Fibroblast of lung (primary cell): ENCODE measurements at regions not wholly inside any gene's neighbourhood (a gene's known extent, or its start where the extent isn't known, plus 50 kb on each side); places are given as distances from the start of the nearest gene placed in this dataset.

Source experiments
- DNase-seq, 2 donors: peaks; one replicate each; pipeline versions ENCODE4 v3.0.0 to v3.0.0-alpha.2; 2010; ENCODE audit warnings: low read depth in 2 of 2
- H2AFZ ChIP-seq: 2 replicates; pipeline ENCODE4 v1.5.1; 2012; ENCODE audit warnings: low read length, control low read depth, inconsistent platforms
- H3K27ac ChIP-seq: 2 replicates; pipeline ENCODE4 v1.5.1; 2011; ENCODE audit warnings: low read length, control low read depth; ENCODE audit not compliant: insufficient read depth
- H3K27me3 ChIP-seq: 2 replicates; pipeline ENCODE4 v1.5.1; 2011; ENCODE audit warnings: mild to moderate bottlenecking, low read length; ENCODE audit not compliant: control insufficient read depth, insufficient read depth
- H3K36me3 ChIP-seq: 2 replicates; pipeline ENCODE4 v1.5.1; 2011; ENCODE audit warnings: low read length; ENCODE audit not compliant: control insufficient read depth, insufficient read depth
- H3K4me1 ChIP-seq: 2 replicates; pipeline ENCODE4 v1.5.1; 2011; ENCODE audit warnings: low read length; ENCODE audit not compliant: control insufficient read depth, insufficient read depth; ENCODE audit errors: extremely low read depth
- H3K4me2 ChIP-seq: 2 replicates; pipeline ENCODE4 v1.5.1; 2011; ENCODE audit warnings: low read length, control low read depth; ENCODE audit not compliant: insufficient read depth; ENCODE audit errors: extremely low read depth
- H3K4me3 ChIP-seq, 4 experiments: fragments of 200-600 bp in 1 of 4; sonication (generic) in 1 of 4; replicated peaks in 1 of 4; 2 replicates each; pipeline ENCODE4 v1.5.1; 2011 to 2016; ENCODE audit warnings: low read length in 4 of 4, low read depth in 3 of 4, mild to moderate bottlenecking in 3 of 4, control low read depth in 2 of 4, inconsistent platforms in 1 of 4, mixed read lengths in 1 of 4; ENCODE audit not compliant: insufficient read depth in 1 of 4; ENCODE audit errors: control extremely low read depth in 1 of 4
- H3K79me2 ChIP-seq: 2 replicates; pipeline ENCODE4 v1.5.1; 2012; ENCODE audit warnings: mild to moderate bottlenecking, low read length, inconsistent platforms; ENCODE audit not compliant: control insufficient read depth, insufficient read depth
- H3K9ac ChIP-seq: 2 replicates; pipeline ENCODE4 v1.5.1; 2011; ENCODE audit warnings: mild to moderate bottlenecking, low read length, control low read depth; ENCODE audit not compliant: insufficient read depth
- H3K9me3 ChIP-seq: 2 replicates; pipeline ENCODE4 v1.5.1; 2012; ENCODE audit warnings: low read depth, low read length; ENCODE audit not compliant: control insufficient read depth, insufficient read depth
- H4K20me1 ChIP-seq: 2 replicates; pipeline ENCODE4 v1.5.1; 2011; ENCODE audit warnings: low read length; ENCODE audit not compliant: control insufficient read depth, insufficient read depth; ENCODE audit errors: extremely low read depth
- EZH2 ChIP-seq: IDR thresholded peaks from 2 replicates; pipeline ENCODE4 v1.5.1; 2012; ENCODE audit warnings: low read length, control low read depth, mild to moderate bottlenecking; ENCODE audit errors: missing control alignments
- TF ChIP-seq, protein P1 (sequence below), 2 donors: IDR thresholded peaks in 1 of 2; conservative IDR thresholded peaks in 1 of 2; 1 replicate in 1 of 2; 2 replicates in 1 of 2; pipeline ENCODE4 v1.5.1; 2011 to 2012; ENCODE audit warnings: low read length in 2 of 2, control low read depth in 1 of 2, inconsistent platforms in 1 of 2, low read depth in 1 of 2, mild to moderate bottlenecking in 1 of 2

DNA sequence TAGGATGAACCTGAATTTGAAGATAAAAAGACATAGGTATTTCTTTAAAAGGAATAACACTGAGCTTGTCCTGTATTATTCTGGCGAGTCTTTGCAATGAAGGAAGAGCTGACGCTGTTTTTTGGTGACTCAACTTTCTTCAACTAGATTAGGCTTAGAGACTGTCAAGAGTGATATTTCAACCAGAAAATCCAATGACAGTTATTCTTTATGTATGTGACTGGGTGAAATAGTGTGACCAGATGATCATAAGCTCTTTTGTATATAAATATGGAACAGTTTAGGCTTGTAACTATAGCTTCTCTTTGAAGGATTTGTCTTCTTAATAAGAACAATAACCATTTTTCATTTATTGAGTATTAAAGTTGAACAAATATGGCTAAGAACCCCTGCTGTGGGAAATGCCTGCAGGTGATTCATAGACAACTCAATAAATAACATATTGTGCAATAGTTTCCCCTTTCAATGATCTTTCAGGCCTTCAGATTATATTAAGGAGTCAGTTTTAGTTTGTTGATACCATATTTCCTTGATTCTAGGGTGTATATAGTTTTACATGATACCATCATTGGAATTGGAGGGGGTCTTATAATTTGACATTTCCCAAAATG, 265.6 kb upstream of the JAG1 start:
- H3K79me2 ChIP-seq, result no peaks in the 10 kb centered on the region
- peak; percentile 12 to 26 for DNase-seq

GRCh38 chr20:10940941-10941340, 267.1 kb upstream of the JAG1 start:
- no peak for DNase-seq
- no peaks in the 10 kb centered on the region for H3K9me3 ChIP-seq
- H3K27me3 ChIP-seq, result no peaks in the 10 kb centered on the region
- H2AFZ ChIP-seq, result no peak overlapping the region
- no peaks in the 10 kb centered on the region for H3K4me1 ChIP-seq
- TF ChIP-seq, protein P1, sequence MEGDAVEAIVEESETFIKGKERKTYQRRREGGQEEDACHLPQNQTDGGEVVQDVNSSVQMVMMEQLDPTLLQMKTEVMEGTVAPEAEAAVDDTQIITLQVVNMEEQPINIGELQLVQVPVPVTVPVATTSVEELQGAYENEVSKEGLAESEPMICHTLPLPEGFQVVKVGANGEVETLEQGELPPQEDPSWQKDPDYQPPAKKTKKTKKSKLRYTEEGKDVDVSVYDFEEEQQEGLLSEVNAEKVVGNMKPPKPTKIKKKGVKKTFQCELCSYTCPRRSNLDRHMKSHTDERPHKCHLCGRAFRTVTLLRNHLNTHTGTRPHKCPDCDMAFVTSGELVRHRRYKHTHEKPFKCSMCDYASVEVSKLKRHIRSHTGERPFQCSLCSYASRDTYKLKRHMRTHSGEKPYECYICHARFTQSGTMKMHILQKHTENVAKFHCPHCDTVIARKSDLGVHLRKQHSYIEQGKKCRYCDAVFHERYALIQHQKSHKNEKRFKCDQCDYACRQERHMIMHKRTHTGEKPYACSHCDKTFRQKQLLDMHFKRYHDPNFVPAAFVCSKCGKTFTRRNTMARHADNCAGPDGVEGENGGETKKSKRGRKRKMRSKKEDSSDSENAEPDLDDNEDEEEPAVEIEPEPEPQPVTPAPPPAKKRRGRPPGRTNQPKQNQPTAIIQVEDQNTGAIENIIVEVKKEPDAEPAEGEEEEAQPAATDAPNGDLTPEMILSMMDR (conservative IDR thresholded peaks at IDR 0.05 in 1 of 2, IDR thresholded peaks at IDR 0.05 in 1 of 2; ENCODE audit: low read depth in 1 of 2, low read length in 2 of 2), result no peak
- no peak for TF ChIP-seq EZH2
- H3K27ac ChIP-seq, result no peak overlapping the region
- no peaks in the 10 kb centered on the region for H3K36me3 ChIP-seq
- H3K9ac ChIP-seq, result no peak overlapping the region
- no peaks in the 10 kb centered on the region for H3K79me2 ChIP-seq
- no peak overlapping the region for H3K4me2 ChIP-seq
- H4K20me1 ChIP-seq, result no peaks in the 10 kb centered on the region
- no peak overlapping the region for H3K4me3 ChIP-seq

More for the DNA sequence above, 265.6 kb upstream of the JAG1 start:
- no peaks in the 10 kb centered on the region for H4K20me1 ChIP-seq
- H3K36me3 ChIP-seq, result no peaks in the 10 kb centered on the region
- no peak overlapping the region for H2AFZ ChIP-seq
- no peaks in the 10 kb centered on the region for H3K4me1 ChIP-seq
- no peaks in the 10 kb centered on the region for H3K27me3 ChIP-seq
- no peaks in the 10 kb centered on the region for H3K9me3 ChIP-seq
- no peak overlapping the region for H3K4me3 ChIP-seq
- TF ChIP-seq, protein P1 (conservative IDR thresholded peaks at IDR 0.05 in 1 of 2, IDR thresholded peaks at IDR 0.05 in 1 of 2; ENCODE audit: low read depth in 1 of 2, low read length in 2 of 2), result no peak
- no peak for TF ChIP-seq EZH2
- no peak overlapping the region for H3K9ac ChIP-seq
- no peak overlapping the region for H3K4me2 ChIP-seq
- H3K27ac ChIP-seq, result no peak overlapping the region

GRCh38 chr20:10943686-10944265, 270.0 kb upstream of the JAG1 start:
- H2AFZ ChIP-seq, result no peak overlapping the region
- no peak overlapping the region for H3K27ac ChIP-seq
- no peaks in the 10 kb centered on the region for H3K9me3 ChIP-seq
- DNase-seq, result no peak
- no peak overlapping the region for H3K9ac ChIP-seq
- no peaks in the 10 kb centered on the region for H3K27me3 ChIP-seq
- no peaks in the 10 kb centered on the region for H3K79me2 ChIP-seq
- H3K4me1 ChIP-seq, result no peaks in the 10 kb centered on the region
- no peaks in the 10 kb centered on the region for H3K36me3 ChIP-seq
- no peak overlapping the region for H3K4me3 ChIP-seq
- H4K20me1 ChIP-seq, result no peaks in the 10 kb centered on the region
- no peak overlapping the region for H3K4me2 ChIP-seq
- TF ChIP-seq, protein P1 (conservative IDR thresholded peaks at IDR 0.05 in 1 of 2, IDR thresholded peaks at IDR 0.05 in 1 of 2; ENCODE audit: low read depth in 1 of 2, low read length in 2 of 2), result no peak
- no peak for TF ChIP-seq EZH2
